SK-N-SH treated with all-trans-retinoic acid at 6 μM for 48 hours (cell line): ENCODE measurements at regions not wholly inside any gene's neighbourhood (a gene's known extent, or its start where the extent isn't known, plus 50 kb on each side); places are given as distances from the start of the nearest gene placed in this dataset.

Source experiments
- ARNTL ChIP-seq: fragments of 450-650 bp; formaldehyde crosslinking; IDR thresholded peaks from 2 replicates; pipeline ENCODE4 v1.5.0; 2020; ENCODE audit warnings: low read depth, mild to moderate bottlenecking, moderate library complexity, borderline replicate concordance
- BACH2 ChIP-seq: fragments of 250-450 bp; sonication (Bioruptor Pico); IDR thresholded peaks from 2 replicates; pipeline ENCODE4 v1.9.0; 2021; ENCODE audit warnings: mild to moderate bottlenecking, borderline replicate concordance
- CSDC2 ChIP-seq: fragments of 250-450 bp; sonication (Bioruptor Pico); IDR thresholded peaks from 2 replicates; pipeline ENCODE4 v1.5.0; 2020; ENCODE audit warnings: mild to moderate bottlenecking, moderate library complexity
- ESRRG ChIP-seq: fragments of 250-450 bp; sonication (Bioruptor Pico); IDR thresholded peaks from 2 replicates; pipeline ENCODE4 v1.6.1; 2021; ENCODE audit warnings: mild to moderate bottlenecking
- GLIS3 ChIP-seq: fragments of 250-450 bp; sonication (Bioruptor Pico); IDR thresholded peaks from 2 replicates; pipeline ENCODE4 v1.5.0; 2020; ENCODE audit warnings: mild to moderate bottlenecking, moderate library complexity
- ISL1 ChIP-seq: fragments of 250-450 bp; sonication (Bioruptor Pico); IDR thresholded peaks from 2 replicates; pipeline ENCODE4 v2.1.2; 2022; ENCODE audit warnings: mild to moderate bottlenecking, moderate library complexity
- PPARA ChIP-seq: fragments of 250-450 bp; sonication (Bioruptor Pico); IDR thresholded peaks from 2 replicates; pipeline ENCODE4 v1.5.0; 2020; ENCODE audit warnings: mild to moderate bottlenecking, borderline replicate concordance
- RARB ChIP-seq: fragments of 250-450 bp; sonication (Bioruptor Pico); IDR thresholded peaks from 2 replicates; pipeline ENCODE4 v1.8.0; 2021; ENCODE audit warnings: mild to moderate bottlenecking, moderate library complexity
- ZFP3 ChIP-seq: fragments of 250-450 bp; sonication (Bioruptor Pico); IDR thresholded peaks from 2 replicates; pipeline ENCODE4 v1.5.0; 2020; ENCODE audit warnings: mild to moderate bottlenecking, moderate library complexity
- ZFP30 ChIP-seq: fragments of 450-650 bp; formaldehyde crosslinking; IDR thresholded peaks from 2 replicates; pipeline ENCODE4 v1.5.0; 2022; ENCODE audit warnings: mild to moderate bottlenecking, moderate library complexity
- ZNF70 ChIP-seq: fragments of 450-650 bp; formaldehyde crosslinking; IDR thresholded peaks from 2 replicates; pipeline ENCODE4 v1.5.0; 2020; ENCODE audit warnings: mild to moderate bottlenecking, moderate library complexity
- TF ChIP-seq, protein P1 (sequence below): fragments of 250-450 bp; sonication (Bioruptor Pico); IDR thresholded peaks from 2 replicates; pipeline ENCODE4 v1.8.0; 2020; ENCODE audit warnings: mild to moderate bottlenecking, moderate library complexity, borderline replicate concordance
- TF ChIP-seq, protein P2 (sequence below): fragments of 250-450 bp; sonication (Bioruptor Pico); IDR thresholded peaks from 2 replicates; pipeline ENCODE4 v1.5.0; 2020; ENCODE audit warnings: mild to moderate bottlenecking, moderate library complexity
- TF ChIP-seq, protein P3 (sequence below): fragments of 250-450 bp; sonication (Bioruptor Pico); IDR thresholded peaks from 2 replicates; pipeline ENCODE4 v1.5.1; 2021; ENCODE audit warnings: mild to moderate bottlenecking, moderate library complexity

DNA sequence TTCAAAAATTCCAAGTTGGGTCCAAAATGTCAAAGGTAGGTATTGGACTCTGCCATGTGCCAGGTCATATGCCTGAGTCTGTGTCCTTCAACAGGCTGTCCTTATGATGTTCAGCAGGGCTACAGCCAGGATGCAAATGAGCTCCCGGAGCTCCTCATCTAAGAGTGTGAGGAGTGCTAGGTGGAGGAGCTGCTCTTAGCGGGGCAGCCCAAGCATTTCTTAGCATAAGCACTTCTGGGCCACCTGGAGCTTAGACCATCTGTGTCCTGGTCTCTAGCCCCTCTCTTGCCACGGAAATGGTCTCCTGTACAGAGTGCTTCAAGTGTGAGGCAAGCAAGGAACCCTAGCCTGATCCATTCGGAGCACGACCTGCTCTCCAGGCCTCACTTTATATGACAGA is 64.6 kb upstream of the PRR23C start:
- no peak for TF ChIP-seq BACH2 (CRISPR knock-in tag)
- no peak for TF ChIP-seq ESRRG (CRISPR knock-in tag)
- no peak for TF ChIP-seq PPARA (CRISPR knock-in tag)
- TF ChIP-seq GLIS3: no peak
- TF ChIP-seq, protein P1, sequence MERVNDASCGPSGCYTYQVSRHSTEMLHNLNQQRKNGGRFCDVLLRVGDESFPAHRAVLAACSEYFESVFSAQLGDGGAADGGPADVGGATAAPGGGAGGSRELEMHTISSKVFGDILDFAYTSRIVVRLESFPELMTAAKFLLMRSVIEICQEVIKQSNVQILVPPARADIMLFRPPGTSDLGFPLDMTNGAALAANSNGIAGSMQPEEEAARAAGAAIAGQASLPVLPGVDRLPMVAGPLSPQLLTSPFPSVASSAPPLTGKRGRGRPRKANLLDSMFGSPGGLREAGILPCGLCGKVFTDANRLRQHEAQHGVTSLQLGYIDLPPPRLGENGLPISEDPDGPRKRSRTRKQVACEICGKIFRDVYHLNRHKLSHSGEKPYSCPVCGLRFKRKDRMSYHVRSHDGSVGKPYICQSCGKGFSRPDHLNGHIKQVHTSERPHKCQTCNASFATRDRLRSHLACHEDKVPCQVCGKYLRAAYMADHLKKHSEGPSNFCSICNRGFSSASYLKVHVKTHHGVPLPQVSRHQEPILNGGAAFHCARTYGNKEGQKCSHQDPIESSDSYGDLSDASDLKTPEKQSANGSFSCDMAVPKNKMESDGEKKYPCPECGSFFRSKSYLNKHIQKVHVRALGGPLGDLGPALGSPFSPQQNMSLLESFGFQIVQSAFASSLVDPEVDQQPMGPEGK (CRISPR knock-in tag): no peak
- TF ChIP-seq ZFP30 (CRISPR knock-in tag): no peak
- TF ChIP-seq, protein P2, sequence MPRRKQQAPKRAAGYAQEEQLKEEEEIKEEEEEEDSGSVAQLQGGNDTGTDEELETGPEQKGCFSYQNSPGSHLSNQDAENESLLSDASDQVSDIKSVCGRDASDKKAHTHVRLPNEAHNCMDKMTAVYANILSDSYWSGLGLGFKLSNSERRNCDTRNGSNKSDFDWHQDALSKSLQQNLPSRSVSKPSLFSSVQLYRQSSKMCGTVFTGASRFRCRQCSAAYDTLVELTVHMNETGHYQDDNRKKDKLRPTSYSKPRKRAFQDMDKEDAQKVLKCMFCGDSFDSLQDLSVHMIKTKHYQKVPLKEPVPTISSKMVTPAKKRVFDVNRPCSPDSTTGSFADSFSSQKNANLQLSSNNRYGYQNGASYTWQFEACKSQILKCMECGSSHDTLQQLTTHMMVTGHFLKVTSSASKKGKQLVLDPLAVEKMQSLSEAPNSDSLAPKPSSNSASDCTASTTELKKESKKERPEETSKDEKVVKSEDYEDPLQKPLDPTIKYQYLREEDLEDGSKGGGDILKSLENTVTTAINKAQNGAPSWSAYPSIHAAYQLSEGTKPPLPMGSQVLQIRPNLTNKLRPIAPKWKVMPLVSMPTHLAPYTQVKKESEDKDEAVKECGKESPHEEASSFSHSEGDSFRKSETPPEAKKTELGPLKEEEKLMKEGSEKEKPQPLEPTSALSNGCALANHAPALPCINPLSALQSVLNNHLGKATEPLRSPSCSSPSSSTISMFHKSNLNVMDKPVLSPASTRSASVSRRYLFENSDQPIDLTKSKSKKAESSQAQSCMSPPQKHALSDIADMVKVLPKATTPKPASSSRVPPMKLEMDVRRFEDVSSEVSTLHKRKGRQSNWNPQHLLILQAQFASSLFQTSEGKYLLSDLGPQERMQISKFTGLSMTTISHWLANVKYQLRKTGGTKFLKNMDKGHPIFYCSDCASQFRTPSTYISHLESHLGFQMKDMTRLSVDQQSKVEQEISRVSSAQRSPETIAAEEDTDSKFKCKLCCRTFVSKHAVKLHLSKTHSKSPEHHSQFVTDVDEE (CRISPR knock-in tag): no peak
- no peak for TF ChIP-seq ZFP3 (CRISPR knock-in tag)
- no peak for TF ChIP-seq ARNTL (CRISPR knock-in tag)
- no peak for TF ChIP-seq RARB (CRISPR knock-in tag)
- no peak for TF ChIP-seq CSDC2 (CRISPR knock-in tag)
- TF ChIP-seq, protein P3, sequence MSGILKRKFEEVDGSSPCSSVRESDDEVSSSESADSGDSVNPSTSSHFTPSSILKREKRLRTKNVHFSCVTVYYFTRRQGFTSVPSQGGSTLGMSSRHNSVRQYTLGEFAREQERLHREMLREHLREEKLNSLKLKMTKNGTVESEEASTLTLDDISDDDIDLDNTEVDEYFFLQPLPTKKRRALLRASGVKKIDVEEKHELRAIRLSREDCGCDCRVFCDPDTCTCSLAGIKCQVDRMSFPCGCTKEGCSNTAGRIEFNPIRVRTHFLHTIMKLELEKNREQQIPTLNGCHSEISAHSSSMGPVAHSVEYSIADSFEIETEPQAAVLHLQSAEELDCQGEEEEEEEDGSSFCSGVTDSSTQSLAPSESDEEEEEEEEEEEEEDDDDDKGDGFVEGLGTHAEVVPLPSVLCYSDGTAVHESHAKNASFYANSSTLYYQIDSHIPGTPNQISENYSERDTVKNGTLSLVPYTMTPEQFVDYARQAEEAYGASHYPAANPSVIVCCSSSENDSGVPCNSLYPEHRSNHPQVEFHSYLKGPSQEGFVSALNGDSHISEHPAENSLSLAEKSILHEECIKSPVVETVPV (CRISPR knock-in tag): no peak
- TF ChIP-seq ZNF70 (CRISPR knock-in tag): no peak
- no peak for TF ChIP-seq ISL1
